GM13976 (cell line): ENCODE measurements at regions not wholly inside any gene's neighbourhood (a gene's known extent, or its start where the extent isn't known, plus 50 kb on each side); places are given as distances from the start of the nearest gene placed in this dataset.

Experiments used
- DNase-seq: peaks from one replicate; pipeline ENCODE4 v3.0.0; 2012; ENCODE audit warnings: low spot score
- CTCF ChIP-seq: IDR thresholded peaks from 2 replicates; pipeline ENCODE4 v1.5.1; 2012; ENCODE audit warnings: borderline replicate concordance, mild to moderate bottlenecking; ENCODE audit not compliant: insufficient read depth; ENCODE audit errors: extremely low read depth, missing control alignments, control extremely low read depth
- in situ Hi-C: fragments of 300-500 bp; cut with MboI; formaldehyde crosslinking; loops from one replicate; pipeline ENCODE4 v1.12.0; 2022; ENCODE audit warnings: low sequenced_read_pairs, mixed read lengths, inconsistent platforms; ENCODE audit not compliant: unreplicated experiment

GRCh38 chr4:28973587-28974350 is 1746.4 kb upstream of the PCDH7 start:
- no peak for DNase-seq
- in situ Hi-C loops: no loop called here
- TF ChIP-seq CTCF: no peak

- no peak for TF ChIP-seq CTCF
- no peak for DNase-seq
- in situ Hi-C loops: no loop called here
Observed at GRCh38 chr4:28976369-28976768, 1743.8 kb upstream of the PCDH7 start.

DNA sequence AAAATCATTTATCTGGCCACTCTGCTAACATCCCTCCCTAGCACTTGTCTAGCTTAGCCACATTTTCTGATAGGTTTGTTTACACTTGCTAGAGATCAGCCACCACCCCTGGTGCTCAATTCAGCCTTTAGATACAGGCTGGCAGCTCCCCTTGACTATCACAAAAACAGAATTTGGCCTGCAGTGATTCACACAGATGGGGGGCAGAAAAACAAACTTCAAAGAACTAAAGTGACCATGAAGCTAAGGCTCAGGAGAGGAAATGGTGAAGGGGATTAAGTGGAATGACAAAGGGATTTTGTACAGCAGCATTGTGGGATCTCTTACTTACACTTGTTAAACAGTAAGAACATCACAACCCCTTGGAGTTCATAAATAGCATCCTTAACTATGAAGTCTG is 1718.0 kb upstream of the PCDH7 start:
- no peak for TF ChIP-seq CTCF
- in situ Hi-C loops: no loop called here
- DNase-seq: no peak

GRCh38 chr4:29005838-29006237 is 1714.3 kb upstream of the PCDH7 start:
- no peak for TF ChIP-seq CTCF
- no peak for DNase-seq
- in situ Hi-C loops: no loop called here

DNA sequence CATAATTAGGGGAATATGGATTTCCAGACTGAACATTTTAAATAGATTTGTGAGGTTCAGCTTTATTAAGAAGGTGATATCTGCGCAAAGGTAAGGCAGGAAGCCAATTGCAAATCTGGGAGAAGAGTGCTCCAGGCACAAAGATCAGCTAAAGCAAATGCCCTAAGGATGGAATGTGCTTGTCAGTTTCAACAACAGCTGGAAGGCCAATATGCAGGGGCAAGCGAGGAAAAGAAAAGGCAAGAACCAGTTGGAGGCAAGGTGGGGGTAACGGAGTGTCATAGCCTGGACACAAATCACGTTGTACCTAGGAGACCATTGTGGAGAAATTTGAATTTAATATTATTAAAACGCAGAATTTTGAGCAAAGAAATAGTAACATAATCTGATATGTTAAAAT is 1710.3 kb upstream of the PCDH7 start:
- TF ChIP-seq CTCF: no peak
- in situ Hi-C loops: no loop called here
- DNase-seq: no peak

GRCh38 chr4:29013341-29013740 is 1706.8 kb upstream of the PCDH7 start:
- in situ Hi-C loops: no loop called here
- DNase-seq: no peak
- TF ChIP-seq CTCF: no peak
